ENCODE measurements at regions not wholly inside any gene's neighbourhood (a gene's known extent, or its start where the extent isn't known, plus 50 kb on each side); places are given as distances from the start of the nearest gene placed in this dataset.

DNA sequence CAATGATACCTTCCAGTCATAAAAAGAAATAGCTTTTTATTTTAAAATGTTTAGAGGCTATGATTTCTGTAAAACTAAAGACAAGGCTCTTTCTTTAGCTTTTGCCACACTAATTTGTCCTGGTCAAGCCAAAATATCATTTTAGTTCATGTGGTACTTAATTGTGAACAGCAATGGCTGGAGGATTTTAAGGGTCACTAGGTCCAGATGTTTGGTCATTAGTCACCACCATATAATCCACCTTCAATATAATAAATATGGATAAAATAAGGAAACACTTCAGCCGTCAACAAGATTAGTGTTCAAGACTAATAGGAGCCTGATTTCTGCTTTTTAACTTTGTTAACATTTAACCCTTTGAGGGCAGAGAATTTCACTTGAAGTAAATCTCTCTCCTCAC lies 50.0 kb upstream of the HGF start:
- no peak for TF ChIP-seq POLR2AphosphoS5 (IDR thresholded peaks at IDR 0.05; ENCODE audit: low read depth, low read length)
- TF ChIP-seq, protein P1, sequence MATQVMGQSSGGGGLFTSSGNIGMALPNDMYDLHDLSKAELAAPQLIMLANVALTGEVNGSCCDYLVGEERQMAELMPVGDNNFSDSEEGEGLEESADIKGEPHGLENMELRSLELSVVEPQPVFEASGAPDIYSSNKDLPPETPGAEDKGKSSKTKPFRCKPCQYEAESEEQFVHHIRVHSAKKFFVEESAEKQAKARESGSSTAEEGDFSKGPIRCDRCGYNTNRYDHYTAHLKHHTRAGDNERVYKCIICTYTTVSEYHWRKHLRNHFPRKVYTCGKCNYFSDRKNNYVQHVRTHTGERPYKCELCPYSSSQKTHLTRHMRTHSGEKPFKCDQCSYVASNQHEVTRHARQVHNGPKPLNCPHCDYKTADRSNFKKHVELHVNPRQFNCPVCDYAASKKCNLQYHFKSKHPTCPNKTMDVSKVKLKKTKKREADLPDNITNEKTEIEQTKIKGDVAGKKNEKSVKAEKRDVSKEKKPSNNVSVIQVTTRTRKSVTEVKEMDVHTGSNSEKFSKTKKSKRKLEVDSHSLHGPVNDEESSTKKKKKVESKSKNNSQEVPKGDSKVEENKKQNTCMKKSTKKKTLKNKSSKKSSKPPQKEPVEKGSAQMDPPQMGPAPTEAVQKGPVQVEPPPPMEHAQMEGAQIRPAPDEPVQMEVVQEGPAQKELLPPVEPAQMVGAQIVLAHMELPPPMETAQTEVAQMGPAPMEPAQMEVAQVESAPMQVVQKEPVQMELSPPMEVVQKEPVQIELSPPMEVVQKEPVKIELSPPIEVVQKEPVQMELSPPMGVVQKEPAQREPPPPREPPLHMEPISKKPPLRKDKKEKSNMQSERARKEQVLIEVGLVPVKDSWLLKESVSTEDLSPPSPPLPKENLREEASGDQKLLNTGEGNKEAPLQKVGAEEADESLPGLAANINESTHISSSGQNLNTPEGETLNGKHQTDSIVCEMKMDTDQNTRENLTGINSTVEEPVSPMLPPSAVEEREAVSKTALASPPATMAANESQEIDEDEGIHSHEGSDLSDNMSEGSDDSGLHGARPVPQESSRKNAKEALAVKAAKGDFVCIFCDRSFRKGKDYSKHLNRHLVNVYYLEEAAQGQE (IDR thresholded peaks at IDR 0.05; ENCODE audit: insufficient read depth in 1 of 2, low read depth in 2 of 2, low read length in 2 of 2): no peak
- no peak for TF ChIP-seq SIN3A (IDR thresholded peaks at IDR 0.05; ENCODE audit: borderline replicate concordance, insufficient read depth, low read length)
